ENCODE measurements at regions not wholly inside any gene's neighbourhood (a gene's known extent, or its start where the extent isn't known, plus 50 kb on each side); places are given as distances from the start of the nearest gene placed in this dataset.

- Mint-ChIP-seq H3K4me3 (no peak overlapping the region), H3K36me3 (peaks cover 0 to 4% (median 0%) of the 10 kb centered on the region in 3 donors), H3K27me3 (ENCODE audit: low read depth in 3 of 3) (peaks cover 0 to 12% (median 1%) of the 10 kb centered on the region in 3 donors), H3K27ac (no peak overlapping the region), H3K9me3 (peaks cover 0 to 2% (median 0%) of the 10 kb centered on the region in 6 donors), H3K4me1 (no peaks in the 10 kb centered on the region)
- DNase-seq = no peak
Observed at GRCh38 chr12:80045594-80045993, 53.7 kb upstream of the OTOGL start.

- Mint-ChIP-seq H3K36me3 (peaks cover 0 to 4% (median 0%) of the 10 kb centered on the region in 3 donors), H3K4me1 (no peaks in the 10 kb centered on the region), H3K27ac (no peak overlapping the region), H3K27me3 (ENCODE audit: low read depth in 3 of 3) (peaks cover 0 to 9% (median 1%) of the 10 kb centered on the region in 3 donors), H3K4me3 (no peak overlapping the region), H3K9me3 (peaks cover 0 to 6% (median 0%) of the 10 kb centered on the region in 6 donors)
- no peak for DNase-seq
Observed at GRCh38 chr12:80044694-80045046, 54.7 kb upstream of the OTOGL start.

- H3K4me3 Mint-ChIP-seq = no peak overlapping the region
- H3K27ac Mint-ChIP-seq = no peak overlapping the region
- peaks cover 1 to 11% (median 1%) of the 10 kb centered on the region in 3 donors for H3K27me3 Mint-ChIP-seq (ENCODE audit: low read depth in 3 of 3)
- DNase-seq = no peak
- peaks cover 0 to 4% (median 0%) of the 10 kb centered on the region in 3 donors for H3K36me3 Mint-ChIP-seq
- H3K4me1 Mint-ChIP-seq = no peaks in the 10 kb centered on the region
- peaks cover 0 to 7% (median 0%) of the 10 kb centered on the region in 6 donors for H3K9me3 Mint-ChIP-seq
Observed at GRCh38 chr12:80041692-80042091, 57.6 kb upstream of the OTOGL start.

GRCh38 chr12:80041071-80041470 is 58.3 kb upstream of the OTOGL start:
- Mint-ChIP-seq H3K4me3 (no peak overlapping the region), H3K9me3 (peaks cover 0 to 7% (median 0%) of the 10 kb centered on the region in 6 donors), H3K4me1 (no peaks in the 10 kb centered on the region), H3K27ac (no peak overlapping the region), H3K36me3 (peaks cover 0 to 4% (median 0%) of the 10 kb centered on the region in 3 donors), H3K27me3 (ENCODE audit: low read depth in 3 of 3) (peaks cover 1 to 11% (median 1%) of the 10 kb centered on the region in 3 donors)
- DNase-seq = no peak

- H3K4me3 Mint-ChIP-seq = no peak overlapping the region
Observed at GRCh38 chr12:80040075-80040738, 59.1 kb upstream of the OTOGL start.

GRCh38 chr12:80038062-80038560 is 61.2 kb upstream of the OTOGL start:
- no peaks in the 10 kb centered on the region for H3K36me3 Mint-ChIP-seq
- H3K4me1 Mint-ChIP-seq = no peaks in the 10 kb centered on the region
- H3K27me3 Mint-ChIP-seq (ENCODE audit: low read depth in 3 of 3) = peaks cover 1 to 4% (median 3%) of the 10 kb centered on the region in 3 donors
- H3K27ac Mint-ChIP-seq = no peak overlapping the region
- no peak overlapping the region for H3K4me3 Mint-ChIP-seq
- H3K9me3 Mint-ChIP-seq = peaks cover 0 to 7% (median 0%) of the 10 kb centered on the region in 6 donors
- DNase-seq = no peak

More at GRCh38 chr12:80040075-80040738, 59.1 kb upstream of the OTOGL start:
- no peak for DNase-seq
- peaks cover 1 to 10% (median 1%) of the 10 kb centered on the region in 3 donors for H3K27me3 Mint-ChIP-seq (ENCODE audit: low read depth in 3 of 3)
- peaks cover 0 to 7% (median 0%) of the 10 kb centered on the region in 6 donors for H3K9me3 Mint-ChIP-seq
- no peak overlapping the region for H3K27ac Mint-ChIP-seq
- peaks cover 0 to 4% (median 0%) of the 10 kb centered on the region in 3 donors for H3K36me3 Mint-ChIP-seq
- H3K4me1 Mint-ChIP-seq = no peaks in the 10 kb centered on the region

- Mint-ChIP-seq H3K9me3 (peaks cover 0 to 2% (median 0%) of the 10 kb centered on the region in 6 donors), H3K4me3 (no peak overlapping the region), H3K36me3 (no peaks in the 10 kb centered on the region), H3K27me3 (ENCODE audit: low read depth in 3 of 3) (peaks cover 1 to 5% (median 4%) of the 10 kb centered on the region in 3 donors), H3K27ac (no peak overlapping the region), H3K4me1 (no peaks in the 10 kb centered on the region)
- DNase-seq = no peak
Observed at GRCh38 chr12:80033448-80033847, 65.9 kb upstream of the OTOGL start.

- peaks cover 0 to under 1% (median 0%) of the 10 kb centered on the region in 3 donors for H3K36me3 Mint-ChIP-seq
- H3K4me3 Mint-ChIP-seq = no peak overlapping the region
- no peak for DNase-seq
- H3K4me1 Mint-ChIP-seq = no peaks in the 10 kb centered on the region
- no peak overlapping the region for H3K27ac Mint-ChIP-seq
- peaks cover 1 to 4% (median 2%) of the 10 kb centered on the region in 3 donors for H3K27me3 Mint-ChIP-seq (ENCODE audit: low read depth in 3 of 3)
- no peaks in the 10 kb centered on the region for H3K9me3 Mint-ChIP-seq
Observed at GRCh38 chr12:80032946-80033345, 66.4 kb upstream of the OTOGL start.

GRCh38 chr12:80031229-80031628 is 68.1 kb upstream of the OTOGL start:
- peaks cover 2 to 4% (median 2%) of the 10 kb centered on the region in 3 donors for H3K27me3 Mint-ChIP-seq (ENCODE audit: low read depth in 3 of 3)
- no peaks in the 10 kb centered on the region for H3K4me1 Mint-ChIP-seq
- H3K27ac Mint-ChIP-seq = no peak overlapping the region
- no peak for DNase-seq
- no peak overlapping the region for H3K4me3 Mint-ChIP-seq
- H3K36me3 Mint-ChIP-seq = peaks cover 0 to 4% (median 0%) of the 10 kb centered on the region in 3 donors
- peaks cover 0 to 2% (median under 1%) of the 10 kb centered on the region in 6 donors for H3K9me3 Mint-ChIP-seq

- no peak for DNase-seq
- Mint-ChIP-seq H3K4me1 (no peaks in the 10 kb centered on the region), H3K27me3 (ENCODE audit: low read depth in 3 of 3) (peaks cover 2 to 10% (median 2%) of the 10 kb centered on the region in 3 donors), H3K27ac (no peak overlapping the region), H3K4me3 (no peak overlapping the region), H3K9me3 (peaks cover 3 to 9% (median 7%) of the 10 kb centered on the region in 6 donors), H3K36me3 (peaks cover 3 to 9% (median 5%) of the 10 kb centered on the region in 3 donors)
Observed at GRCh38 chr12:80025638-80026037, 73.7 kb upstream of the OTOGL start.

GRCh38 chr12:80019691-80020090 is 79.6 kb upstream of the OTOGL start:
- DNase-seq = no peak
- no peak overlapping the region for H3K4me3 Mint-ChIP-seq
- peaks cover 0 to 6% (median 3%) of the 10 kb centered on the region in 3 donors for H3K27me3 Mint-ChIP-seq (ENCODE audit: low read depth in 3 of 3)

GRCh38 chr12:80018119-80018518 is 81.2 kb upstream of the OTOGL start:
- no peak for DNase-seq
- no peak overlapping the region for H3K27ac Mint-ChIP-seq
- no peaks in the 10 kb centered on the region for H3K4me1 Mint-ChIP-seq
- H3K27me3 Mint-ChIP-seq (ENCODE audit: low read depth in 3 of 3) = peaks cover 0 to 4% (median 2%) of the 10 kb centered on the region in 3 donors
- H3K4me3 Mint-ChIP-seq = no peak overlapping the region
- peaks cover 0 to 3% (median 0%) of the 10 kb centered on the region in 6 donors for H3K9me3 Mint-ChIP-seq
- no peaks in the 10 kb centered on the region for H3K36me3 Mint-ChIP-seq

More at GRCh38 chr12:80019691-80020090, 79.6 kb upstream of the OTOGL start:
- Mint-ChIP-seq H3K9me3 (peaks cover 0 to 5% (median under 1%) of the 10 kb centered on the region in 6 donors), H3K4me1 (no peaks in the 10 kb centered on the region), H3K27ac (no peak overlapping the region), H3K36me3 (no peaks in the 10 kb centered on the region)

- Mint-ChIP-seq H3K4me3 (no peak overlapping the region), H3K27ac (no peak overlapping the region), H3K4me1 (no peaks in the 10 kb centered on the region), H3K9me3 (peaks cover 0 to 3% (median 0%) of the 10 kb centered on the region in 6 donors), H3K36me3 (no peaks in the 10 kb centered on the region), H3K27me3 (ENCODE audit: low read depth in 3 of 3) (peaks cover 0 to 4% (median 2%) of the 10 kb centered on the region in 3 donors)
- no peak for DNase-seq
Observed at GRCh38 chr12:80017261-80017870, 82.0 kb upstream of the OTOGL start.

- Mint-ChIP-seq H3K4me1 (no peaks in the 10 kb centered on the region), H3K4me3 (no peak overlapping the region), H3K9me3 (peaks cover 0 to 3% (median 0%) of the 10 kb centered on the region in 6 donors), H3K36me3 (no peaks in the 10 kb centered on the region), H3K27ac (no peak overlapping the region), H3K27me3 (ENCODE audit: low read depth in 3 of 3) (peaks cover 0 to 4% (median 2%) of the 10 kb centered on the region in 3 donors)
- no peak for DNase-seq
Observed at GRCh38 chr12:80016684-80017083, 81.8 kb upstream of the PPP1R12A start.
